HEK293T (cell line): ENCODE measurements at regions not wholly inside any gene's neighbourhood (a gene's known extent, or its start where the extent isn't known, plus 50 kb on each side); places are given as distances from the start of the nearest gene placed in this dataset.

Source experiments
- CTCF ChIA-PET: fragments of 350-600 bp; formaldehyde crosslinking; extraction: SDS; loops from one replicate; lab custom pipeline; 2021; ENCODE audit warnings: antibody characterized with exemption, inconsistent platforms; lab: Yijun Ruan, JAX
- POLR2A ChIA-PET: fragments of 350-600 bp; formaldehyde crosslinking; extraction: SDS; loops from one replicate; lab custom pipeline; 2020; ENCODE audit warnings: antibody characterized with exemption, inconsistent platforms; lab: Yijun Ruan, JAX
- DNase-seq: peaks from one replicate; pipeline ENCODE4 v3.0.0; 2012; ENCODE audit warnings: mixed read lengths; ENCODE audit errors: extremely low spot score
- ARNT ChIP-seq: fragments of 450-650 bp; IDR thresholded peaks from 2 replicates; pipeline ENCODE4 v1.6.1; 2017; ENCODE audit warnings: mild to moderate bottlenecking
- BHLHE40 ChIP-seq: fragments of 450-650 bp; IDR thresholded peaks from 2 replicates; pipeline ENCODE4 v1.6.1; 2016; ENCODE audit warnings: mild to moderate bottlenecking, moderate library complexity, borderline replicate concordance
- CTBP1 ChIP-seq: fragments of 450-650 bp; IDR thresholded peaks from 2 replicates; pipeline ENCODE4 v1.6.1; 2016; ENCODE audit warnings: borderline replicate concordance
- ELF4 ChIP-seq: fragments of 450-650 bp; IDR thresholded peaks from 2 replicates; pipeline ENCODE4 v1.6.1; 2017; ENCODE audit warnings: antibody characterized with exemption
- FOXA1 ChIP-seq: fragments of 450-650 bp; IDR thresholded peaks from 2 replicates; pipeline ENCODE4 v1.6.1; 2016; ENCODE audit warnings: mild to moderate bottlenecking
- FOXK2 ChIP-seq: fragments of 450-650 bp; IDR thresholded peaks from 2 replicates; pipeline ENCODE4 v1.6.1; 2016; ENCODE audit warnings: mild to moderate bottlenecking
- FOXM1 ChIP-seq: fragments of 450-650 bp; IDR thresholded peaks from 2 replicates; pipeline ENCODE4 v1.6.1; 2017; ENCODE audit warnings: mild to moderate bottlenecking, borderline replicate concordance
- HDGF ChIP-seq: fragments of 450-650 bp; IDR thresholded peaks from 2 replicates; pipeline ENCODE4 v1.6.1; 2017; ENCODE audit warnings: antibody characterized with exemption, borderline replicate concordance
- L3MBTL2 ChIP-seq: fragments of 450-650 bp; conservative IDR thresholded peaks from 2 replicates; pipeline ENCODE4 v1.6.1; 2016; ENCODE audit warnings: mild to moderate bottlenecking
- LEF1 ChIP-seq: fragments of 450-650 bp; IDR thresholded peaks from 2 replicates; pipeline ENCODE4 v1.6.1; 2017; ENCODE audit warnings: mild to moderate bottlenecking, borderline replicate concordance
- NFRKB ChIP-seq: fragments of 450-650 bp; IDR thresholded peaks from 2 replicates; pipeline ENCODE4 v1.6.1; 2016; ENCODE audit warnings: mild to moderate bottlenecking, moderate library complexity
- SP1 ChIP-seq: fragments of 450-650 bp; IDR thresholded peaks from 2 replicates; pipeline ENCODE4 v1.6.1; 2017
- SUZ12 ChIP-seq: fragments of 450-650 bp; IDR thresholded peaks from 2 replicates; pipeline ENCODE4 v1.6.1; 2016; ENCODE audit warnings: mild to moderate bottlenecking
- TARDBP ChIP-seq: fragments of 450-650 bp; IDR thresholded peaks from 2 replicates; pipeline ENCODE4 v1.6.1; 2016
- ZNF384 ChIP-seq: fragments of 450-650 bp; IDR thresholded peaks from 2 replicates; pipeline ENCODE4 v1.6.1; 2016
- TF ChIP-seq, protein P1 (sequence below): fragments of 450-650 bp; IDR thresholded peaks from 2 replicates; pipeline ENCODE4 v1.6.1; 2016

DNA sequence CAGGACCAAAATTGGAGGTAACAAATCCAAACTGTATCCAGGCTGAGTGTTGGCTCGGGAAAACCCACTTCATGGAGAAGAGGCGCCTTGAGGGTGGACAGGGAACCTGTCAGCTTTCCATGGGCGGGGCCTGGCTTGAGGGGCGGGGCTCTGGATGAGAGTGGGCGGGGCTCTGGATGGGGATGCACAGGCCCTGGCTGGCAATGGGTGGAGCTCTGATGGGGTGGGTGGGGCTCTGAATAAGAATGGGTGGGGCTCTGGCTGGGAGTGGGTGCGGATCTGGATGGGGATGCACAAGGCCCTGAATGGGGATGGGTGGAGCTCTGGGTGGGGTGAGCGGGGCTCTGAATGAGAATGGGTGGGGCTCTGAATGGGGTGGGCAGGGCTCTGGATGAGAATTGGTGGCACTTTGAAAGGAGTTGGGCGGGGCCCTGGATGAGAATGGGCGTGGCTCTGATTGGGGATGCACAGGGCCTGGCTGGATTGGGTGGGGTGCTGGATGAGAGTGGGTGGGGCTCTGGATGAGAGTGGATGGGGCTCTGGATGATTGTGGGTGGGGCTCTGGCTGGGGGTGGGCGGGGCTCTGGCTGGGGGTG, 96.6 kb upstream of the NPTX2 start:
- no peak for TF ChIP-seq LEF1
- no peak for TF ChIP-seq FOXM1
- no peak for TF ChIP-seq BHLHE40
- ChIA-PET POLR2A (no interaction called here), CTCF (no interaction called here)
- peak; percentile 53 for DNase-seq

DNA sequence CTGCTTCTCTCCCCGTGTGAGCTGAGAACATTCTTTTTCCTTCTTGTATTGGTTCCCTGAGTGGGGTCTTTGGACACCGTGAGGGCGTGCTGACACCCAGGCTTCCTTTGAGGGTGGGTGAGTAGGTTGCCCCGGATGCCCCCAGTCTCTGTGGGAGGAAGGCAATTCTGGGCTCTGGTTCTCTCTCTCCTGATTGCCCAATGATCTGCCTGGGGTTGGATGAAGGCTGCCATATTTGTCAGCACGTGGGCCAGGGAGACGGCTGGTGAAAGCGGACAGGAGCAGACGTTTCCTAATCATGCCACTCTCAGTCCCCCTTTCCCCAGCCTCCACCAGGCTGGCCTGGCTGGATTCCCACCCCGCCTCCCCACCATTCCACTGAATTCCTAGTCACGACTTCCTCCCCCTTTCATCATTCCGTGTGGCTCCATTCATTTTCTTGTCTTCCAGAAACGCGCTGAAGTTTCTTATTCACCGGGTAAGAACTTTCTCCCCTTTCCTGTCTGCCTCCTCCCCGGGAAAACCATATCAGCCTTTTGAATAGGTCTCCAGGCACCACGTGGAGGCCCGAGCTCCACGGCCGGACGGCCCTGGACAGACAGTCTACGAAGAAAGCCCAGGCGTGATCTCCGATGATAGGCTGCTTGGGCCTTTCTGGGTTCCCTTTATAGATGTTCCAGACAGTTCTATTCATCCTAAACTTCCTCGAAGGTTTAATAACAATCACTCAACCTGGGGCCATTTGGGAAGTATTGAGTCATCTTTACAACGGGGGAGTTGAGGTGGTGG, 98.7 kb upstream of the NPTX2 start:
- TF ChIP-seq L3MBTL2: no peak
- TF ChIP-seq FOXK2: no peak
- TF ChIP-seq, protein P1, sequence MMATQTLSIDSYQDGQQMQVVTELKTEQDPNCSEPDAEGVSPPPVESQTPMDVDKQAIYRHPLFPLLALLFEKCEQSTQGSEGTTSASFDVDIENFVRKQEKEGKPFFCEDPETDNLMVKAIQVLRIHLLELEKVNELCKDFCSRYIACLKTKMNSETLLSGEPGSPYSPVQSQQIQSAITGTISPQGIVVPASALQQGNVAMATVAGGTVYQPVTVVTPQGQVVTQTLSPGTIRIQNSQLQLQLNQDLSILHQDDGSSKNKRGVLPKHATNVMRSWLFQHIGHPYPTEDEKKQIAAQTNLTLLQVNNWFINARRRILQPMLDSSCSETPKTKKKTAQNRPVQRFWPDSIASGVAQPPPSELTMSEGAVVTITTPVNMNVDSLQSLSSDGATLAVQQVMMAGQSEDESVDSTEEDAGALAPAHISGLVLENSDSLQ: no peak
- TF ChIP-seq FOXM1: no peak
- no peak for TF ChIP-seq LEF1
- no peak for TF ChIP-seq HDGF
- no peak for TF ChIP-seq BHLHE40
- no peak for TF ChIP-seq CTBP1
- TF ChIP-seq ZNF384: no peak
- TF ChIP-seq FOXA1: no peak
- TF ChIP-seq NFRKB: no peak
- TF ChIP-seq ELF4: no peak
- TF ChIP-seq ARNT: no peak
- TF ChIP-seq SUZ12: no peak
- no peak for TF ChIP-seq TARDBP
- no peak for TF ChIP-seq SP1
- POLR2A ChIA-PET: no interaction called here
- no peak for DNase-seq
- CTCF ChIA-PET: no interaction called here

DNA sequence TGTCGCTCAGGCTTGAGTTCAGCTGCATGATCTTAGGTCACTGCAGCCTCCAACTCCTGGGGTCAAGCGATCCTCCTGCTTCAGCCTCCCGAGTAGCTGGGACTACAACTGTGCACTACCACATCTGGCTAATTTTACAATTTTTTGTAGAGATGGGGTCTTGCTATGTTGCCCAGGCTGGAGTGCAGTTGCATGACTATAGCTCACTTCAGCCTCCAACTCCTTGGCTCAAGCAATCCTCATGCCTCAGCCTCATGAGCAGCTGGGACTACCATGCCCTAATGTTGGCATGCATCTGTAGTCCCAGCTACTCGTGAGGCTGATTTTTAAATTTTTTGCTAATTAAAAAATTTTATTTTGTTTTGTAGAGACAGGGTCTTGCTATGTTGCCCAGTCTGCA, 101.9 kb upstream of the NPTX2 start:
- POLR2A ChIA-PET: no interaction called here
- DNase-seq: no peak
- TF ChIP-seq ZNF384 (no peak), FOXK2 (no peak)
- CTCF ChIA-PET: no interaction called here

DNA sequence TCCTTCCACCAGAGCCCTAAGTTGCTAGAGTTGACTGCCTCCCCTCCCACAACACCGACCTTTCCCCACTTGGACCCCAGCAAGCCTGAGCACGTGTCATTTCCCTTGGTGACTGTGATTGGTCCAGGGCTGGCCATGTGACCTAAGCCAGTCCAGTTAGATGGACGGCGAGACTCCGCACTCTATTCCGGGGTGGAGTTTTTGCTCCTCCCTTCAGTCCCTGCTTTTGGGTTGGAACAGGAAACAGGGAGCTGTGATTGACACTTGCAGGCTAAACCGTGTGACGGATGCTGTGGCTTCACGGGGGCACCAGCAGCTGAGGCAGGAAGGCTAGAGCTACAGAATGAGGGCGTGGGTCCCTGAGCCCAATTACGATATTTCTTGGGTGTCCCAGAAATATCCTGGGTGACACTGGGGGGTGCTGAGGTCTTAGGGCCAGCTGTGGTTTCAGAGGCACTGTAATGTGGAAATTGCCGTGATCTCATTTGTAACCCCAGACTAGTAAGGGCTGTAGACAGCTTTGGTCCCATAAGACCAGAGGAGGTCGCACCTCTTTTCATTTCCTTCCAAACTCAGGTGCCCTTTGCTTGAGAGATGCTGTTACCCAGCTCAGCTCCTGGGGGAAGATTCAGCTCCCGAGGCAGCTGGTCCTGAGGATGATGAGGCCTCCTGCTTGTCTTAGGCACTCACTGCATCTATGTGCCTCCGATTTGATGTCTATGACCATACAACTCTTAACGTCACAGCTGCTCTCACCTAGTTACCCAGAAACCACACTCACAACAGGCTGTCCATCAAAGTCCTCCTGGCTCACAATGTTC, 102.7 kb upstream of the NPTX2 start:
- ChIA-PET CTCF (interaction anchor here (0.6 kb wide), 1 partner anchor 81 kb away, joined by 3 read pairs; no protein-coding TSS in a partner anchor), POLR2A (no interaction called here)
- DNase-seq: no peak
- TF ChIP-seq, protein P1: 0 out of 2 replicates have a peak, but pooled peaks have one; percentile 27
- no peak for TF ChIP-seq LEF1
- no peak for TF ChIP-seq NFRKB

DNA sequence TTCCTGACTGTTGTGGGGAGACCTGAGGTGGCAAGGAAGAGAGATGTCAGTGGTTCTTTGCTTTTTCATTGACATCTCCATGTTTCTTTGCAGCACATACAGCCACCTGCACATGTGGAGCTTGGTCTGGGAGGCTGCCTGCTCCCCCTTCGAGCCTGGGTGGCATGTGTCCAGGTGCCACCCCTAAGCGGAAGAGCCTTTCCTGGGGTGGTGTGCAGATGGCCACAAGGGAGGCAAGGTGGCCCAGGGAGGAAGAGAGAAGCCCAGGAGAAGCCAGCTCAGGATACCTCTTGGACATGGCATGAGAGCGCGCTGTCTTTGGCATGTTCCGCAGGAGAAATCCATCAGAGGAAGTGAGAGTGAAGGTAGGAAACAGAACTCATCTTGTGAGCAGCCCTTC, 105.9 kb upstream of the NPTX2 start:
- DNase-seq: no peak
- TF ChIP-seq SP1: no peak
- no peak for TF ChIP-seq FOXM1
- TF ChIP-seq BHLHE40: no peak
- no peak for TF ChIP-seq TARDBP
- no peak for TF ChIP-seq ZNF384
- TF ChIP-seq SUZ12: no peak
- no peak for TF ChIP-seq LEF1
- TF ChIP-seq ELF4: no peak
- TF ChIP-seq, protein P1: no peak
- TF ChIP-seq FOXK2: no peak
- TF ChIP-seq CTBP1: no peak
- TF ChIP-seq HDGF: no peak
- TF ChIP-seq L3MBTL2: no peak
- no peak for TF ChIP-seq FOXA1
- TF ChIP-seq NFRKB: no peak
- ChIA-PET CTCF (no interaction called here), POLR2A (no interaction called here)

DNA sequence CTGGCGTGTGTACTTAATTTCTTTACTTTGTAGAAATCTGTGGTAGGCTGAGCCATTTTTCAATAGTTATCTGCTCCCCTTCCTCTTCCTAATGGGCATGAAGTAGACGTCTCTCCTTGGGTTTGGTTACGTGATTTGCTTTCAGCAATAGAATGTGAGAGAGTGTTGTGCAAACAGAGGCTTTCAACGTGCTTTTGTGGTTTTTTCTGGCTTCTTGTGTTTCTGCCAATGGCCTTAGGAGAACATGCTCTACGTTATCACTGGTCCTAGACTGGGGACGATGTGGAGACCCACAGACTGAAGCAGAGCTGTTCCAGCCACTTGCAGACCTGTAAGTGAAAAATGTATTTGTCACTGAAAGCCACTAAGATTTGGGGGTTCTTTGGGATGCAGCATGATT, 107.2 kb upstream of the NPTX2 start:
- ChIA-PET CTCF (no interaction called here), POLR2A (no interaction called here)
- TF ChIP-seq ARNT: no peak
- no peak for DNase-seq
